Choroid plexus epithelial cell (primary cell): ENCODE measurements at regions not wholly inside any gene's neighbourhood (a gene's known extent, or its start where the extent isn't known, plus 50 kb on each side); places are given as distances from the start of the nearest gene placed in this dataset.

Experiments used
- DNase-seq: peaks from one replicate; pipeline ENCODE4 v3.0.0-alpha.2; 2010; ENCODE audit warnings: low read depth
- H3K4me3 ChIP-seq: 2 replicates; pipeline ENCODE4 v1.5.1; 2011; ENCODE audit warnings: low read depth, mild to moderate bottlenecking, control low read depth, low read length, moderate library complexity
- CTCF ChIP-seq: conservative IDR thresholded peaks from 2 replicates; pipeline ENCODE4 v1.5.1; 2011; ENCODE audit warnings: low read depth, mild to moderate bottlenecking, control low read depth, inconsistent platforms, low read length, moderate library complexity

GRCh38 chr13:69649063-69649392, 458.6 kb upstream of the ATXN8OS start:
- no peak overlapping the region for H3K4me3 ChIP-seq
- DNase-seq = no peak
- TF ChIP-seq CTCF = no peak

DNA sequence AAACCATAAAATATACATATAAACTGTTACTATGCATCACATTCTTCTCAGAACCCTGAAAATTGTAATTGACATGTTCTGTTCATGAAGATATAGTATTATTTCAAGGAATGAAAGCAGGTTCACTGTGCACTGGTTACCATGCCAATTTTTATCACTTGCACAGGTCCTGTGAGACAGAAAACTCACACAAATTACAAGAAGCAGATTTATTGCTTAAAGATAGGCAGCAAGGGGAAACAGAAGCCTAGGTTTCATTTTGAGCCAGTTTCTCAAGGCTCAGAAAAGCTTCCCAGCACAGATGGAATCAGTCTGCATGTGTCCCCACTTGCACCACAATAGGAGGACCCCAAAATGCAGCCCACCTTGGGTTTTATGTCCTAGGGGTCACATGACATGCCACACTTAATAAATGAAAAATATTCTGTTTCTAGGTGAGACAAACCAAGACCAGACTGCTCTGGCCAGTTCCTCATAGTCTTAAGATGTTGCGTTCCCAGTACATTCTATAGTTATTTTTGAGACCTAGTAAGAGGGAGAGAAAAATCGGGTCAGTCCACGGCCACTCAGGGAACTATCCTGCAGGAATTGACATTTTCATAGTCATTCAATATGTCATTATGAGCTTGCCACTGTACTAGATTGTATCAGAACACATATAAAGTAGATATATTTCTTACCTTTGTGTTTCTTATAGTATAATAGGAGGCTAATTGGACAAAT, 459.1 kb upstream of the ATXN8OS start:
- DNase-seq = no peak
- H3K4me3 ChIP-seq = no peak overlapping the region
- no peak for TF ChIP-seq CTCF

GRCh38 chr13:69644447-69644846, 463.2 kb upstream of the ATXN8OS start:
- DNase-seq = no peak
- no peak for TF ChIP-seq CTCF
- H3K4me3 ChIP-seq = no peak overlapping the region

- DNase-seq = no peak
- H3K4me3 ChIP-seq = no peak overlapping the region
- TF ChIP-seq CTCF = no peak
Observed at GRCh38 chr13:69641773-69642172, 465.9 kb upstream of the ATXN8OS start.

DNA sequence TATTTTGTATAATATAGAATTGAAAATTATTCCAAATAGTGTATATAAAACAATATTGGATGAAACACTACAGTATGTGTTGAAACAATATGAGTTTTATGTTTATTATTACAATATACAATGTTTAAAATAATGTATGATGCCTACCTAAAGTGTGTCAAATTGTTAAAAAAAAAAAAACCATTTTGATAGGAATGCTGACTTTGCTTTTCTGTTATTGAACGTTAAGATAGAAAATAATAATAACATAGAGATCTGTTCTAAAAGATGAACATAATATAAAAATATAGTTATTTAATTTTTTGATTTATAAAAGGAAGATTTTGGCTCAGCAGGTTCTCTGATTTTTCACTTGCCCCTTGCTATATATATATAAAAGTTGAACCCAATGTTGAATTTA, 474.6 kb upstream of the ATXN8OS start:
- no peak for DNase-seq
- TF ChIP-seq CTCF = no peak
- H3K4me3 ChIP-seq = no peak overlapping the region

- no peak overlapping the region for H3K4me3 ChIP-seq
- no peak for DNase-seq
- no peak for TF ChIP-seq CTCF
Observed at GRCh38 chr13:69623973-69624372, 483.7 kb upstream of the ATXN8OS start.

GRCh38 chr13:69619651-69620050, 488.0 kb upstream of the ATXN8OS start:
- no peak for DNase-seq
- TF ChIP-seq CTCF = no peak
- no peak overlapping the region for H3K4me3 ChIP-seq
